ENCODE measurements at regions not wholly inside any gene's neighbourhood (a gene's known extent, or its start where the extent isn't known, plus 50 kb on each side); places are given as distances from the start of the nearest gene placed in this dataset.

DNA sequence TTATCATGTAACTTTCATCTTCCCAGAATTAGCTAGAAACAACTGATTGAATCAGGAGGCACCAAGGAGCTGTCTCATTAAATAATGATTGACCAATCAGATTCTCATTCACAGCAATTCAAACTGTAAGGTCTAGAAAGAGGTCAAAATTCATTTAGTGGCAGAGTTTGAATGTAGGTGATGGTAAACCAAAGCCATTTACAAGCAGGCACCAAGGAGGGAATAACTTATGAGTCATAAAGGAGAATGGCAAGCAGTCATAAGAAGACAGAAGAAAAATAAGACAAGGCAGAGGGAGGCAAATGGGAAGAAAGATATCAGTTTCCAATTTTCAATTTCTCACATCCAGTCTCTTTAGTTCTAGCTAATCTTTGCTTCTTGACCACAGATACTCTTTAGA lies 52.9 kb upstream of the DEFB112 start:
- no peak for DNase-seq

GRCh38 chr6:50110587-50110986 lies 60.9 kb upstream of the DEFB112 start:
- no peak for DNase-seq

GRCh38 chr6:50112981-50113857 lies 63.5 kb upstream of the DEFB112 start:
- DNase-seq, result no peak

GRCh38 chr6:50116390-50116789 lies 66.7 kb upstream of the DEFB112 start:
- DNase-seq, result peak; percentile 21

DNA sequence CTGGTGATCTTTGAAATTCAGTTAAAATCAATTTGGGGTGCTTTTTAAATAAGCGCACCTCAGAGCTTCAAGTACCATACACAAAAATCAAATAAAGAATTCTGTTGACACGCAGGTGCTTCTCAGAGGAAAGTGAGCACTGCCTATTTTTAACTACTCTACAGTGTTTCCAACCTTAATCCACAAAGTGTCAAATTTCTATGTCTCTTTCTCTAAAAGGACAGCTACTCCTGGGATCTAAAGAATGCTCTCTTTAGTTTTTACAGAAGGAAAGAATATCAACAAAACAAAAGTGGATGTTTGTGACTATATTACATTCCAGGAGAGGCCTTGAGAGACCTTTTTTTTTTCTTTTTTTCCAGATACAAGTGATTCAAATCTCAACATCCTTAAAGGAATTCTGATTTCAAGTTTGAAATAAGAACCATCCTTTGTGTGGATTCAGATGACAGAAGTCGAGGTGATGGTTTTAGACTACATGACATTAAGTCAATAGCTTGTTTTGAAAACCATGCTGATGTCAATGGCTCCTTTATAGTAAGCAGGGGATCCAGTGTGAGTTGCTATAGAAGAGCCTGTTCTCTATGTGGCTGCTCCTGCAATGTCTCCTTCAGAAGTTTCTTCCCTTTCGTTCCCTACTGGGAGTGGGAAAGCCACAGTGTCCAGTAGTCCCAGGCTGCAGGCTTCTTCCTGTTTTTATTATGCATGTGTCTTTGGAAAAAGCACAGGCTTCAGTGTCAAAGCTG lies 67.2 kb upstream of the DEFB112 start:
- peak; percentile 21 for DNase-seq

DNA sequence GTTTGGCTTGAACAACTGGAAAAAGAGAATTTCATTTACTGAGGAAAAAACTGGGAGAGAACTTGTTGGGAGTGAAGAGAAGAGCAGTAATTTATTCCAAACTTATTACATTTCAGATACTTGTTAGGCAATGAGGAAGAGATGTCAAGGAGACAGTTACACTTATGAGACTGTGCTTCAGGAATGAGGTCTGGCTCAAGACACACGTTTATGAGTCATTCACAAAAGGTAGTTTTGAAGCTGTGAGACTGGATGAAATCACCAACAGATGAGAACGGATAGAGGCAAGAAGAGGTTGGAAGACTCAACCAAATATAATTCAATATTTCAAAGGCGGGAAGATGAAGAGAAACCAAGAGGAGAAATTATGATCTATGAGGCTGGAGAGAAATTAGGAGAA lies 70.6 kb upstream of the DEFB112 start:
- no peak for DNase-seq

GRCh38 chr6:50123688-50124087 lies 74.0 kb upstream of the DEFB112 start:
- DNase-seq, result no peak

DNA sequence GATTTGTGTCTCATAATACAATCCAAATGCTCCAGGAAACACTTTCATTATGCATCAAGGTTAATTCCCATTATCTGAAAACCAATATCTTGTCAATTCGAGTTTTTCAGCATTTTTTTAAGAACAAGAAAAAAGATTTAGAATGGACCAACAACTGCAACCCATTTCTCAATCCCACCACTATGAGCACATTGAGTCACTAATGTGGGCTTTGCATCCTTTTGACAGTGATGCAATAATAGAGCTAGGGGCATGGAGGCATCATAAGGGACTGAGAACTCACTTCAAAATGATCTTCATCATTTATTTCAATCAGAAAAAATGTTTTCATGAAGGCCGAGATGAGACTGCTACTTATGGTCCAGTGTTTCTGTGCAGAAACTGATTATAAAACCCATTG lies 74.8 kb upstream of the DEFB112 start:
- DNase-seq, result no peak

GRCh38 chr6:50128420-50129005 lies 78.8 kb upstream of the DEFB112 start:
- DNase-seq, result no peak

GRCh38 chr6:50135968-50136367 lies 86.2 kb upstream of the DEFB112 start:
- no peak for DNase-seq

GRCh38 chr6:50141100-50141499 lies 91.4 kb upstream of the DEFB112 start:
- no peak for DNase-seq

DNA sequence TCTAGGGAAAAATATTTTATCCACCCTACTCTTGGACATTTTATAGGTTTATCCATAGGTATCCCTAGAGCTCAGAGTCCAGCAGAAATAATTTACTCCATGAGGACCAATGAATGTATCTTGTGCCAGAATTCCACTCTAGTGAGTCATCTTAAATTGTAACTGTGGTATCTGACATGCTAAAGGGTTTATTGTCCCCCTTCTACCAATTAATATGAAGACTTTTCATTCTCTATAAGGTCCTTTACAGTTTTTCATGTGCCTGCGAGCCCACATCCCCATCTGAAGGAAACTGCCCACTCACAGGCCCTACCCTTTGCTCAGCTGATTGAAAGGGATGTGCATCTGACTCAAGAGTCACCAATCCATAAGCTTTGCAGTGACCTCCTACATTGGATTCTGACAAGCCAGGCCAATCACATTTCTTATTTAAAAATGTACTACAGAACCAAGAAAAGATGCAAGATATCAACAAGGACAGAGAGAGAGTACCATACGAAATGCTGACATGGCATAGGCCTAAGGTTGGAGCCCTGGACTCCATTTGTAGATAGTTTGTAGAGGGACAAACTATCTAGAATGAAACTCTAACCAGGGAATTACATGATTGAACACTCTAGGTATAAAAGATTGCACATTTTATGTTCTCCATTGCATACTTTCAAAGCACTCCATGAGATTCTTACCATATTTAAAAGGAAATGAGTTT lies 93.4 kb upstream of the DEFB112 start:
- no peak for DNase-seq

DNA sequence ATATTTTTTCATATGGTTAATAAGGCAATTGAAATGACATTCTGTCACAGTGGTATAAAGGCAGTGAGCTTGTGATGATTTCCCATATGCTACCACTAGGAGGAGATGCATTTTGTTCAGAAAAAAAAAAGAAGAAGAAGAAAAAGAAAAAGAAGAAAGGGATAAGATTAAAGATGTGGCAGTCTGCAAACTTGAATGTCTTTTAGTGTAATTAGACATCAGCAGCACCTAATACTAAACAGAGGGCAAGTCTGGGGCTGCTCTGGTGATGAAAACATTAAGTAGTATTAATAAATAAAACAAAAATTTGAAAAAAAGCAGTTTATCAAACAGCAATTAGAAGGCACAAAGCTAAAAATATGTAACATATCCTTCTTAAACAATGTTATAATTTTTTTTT lies 95.4 kb upstream of the DEFB112 start:
- DNase-seq, result no peak

- no peak for DNase-seq
Measured at GRCh38 chr6:50147371-50147770, 97.6 kb upstream of the DEFB112 start.

DNA sequence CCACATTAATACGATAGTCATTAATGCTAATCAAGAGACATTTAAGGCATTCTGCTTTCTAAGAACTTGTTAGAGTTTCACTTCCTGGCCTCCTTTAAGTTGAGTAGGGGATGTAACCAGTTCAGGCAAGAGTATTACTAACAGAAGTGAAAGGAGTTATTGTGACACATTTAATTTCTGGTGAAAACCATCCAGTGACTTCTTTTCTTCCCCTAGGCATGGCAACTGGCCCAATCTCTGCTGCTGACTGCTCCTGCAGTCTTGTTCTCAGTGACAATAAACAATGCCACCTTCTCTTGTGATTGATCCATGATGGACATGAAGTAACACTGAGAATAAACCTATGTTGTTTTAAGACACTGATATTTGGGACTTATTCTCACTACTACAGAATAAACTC lies 130.9 kb upstream of the DEFB112 start:
- no peak for DNase-seq

GRCh38 chr6:50185006-50185405 lies 135.3 kb upstream of the DEFB112 start:
- no peak for DNase-seq

DNA sequence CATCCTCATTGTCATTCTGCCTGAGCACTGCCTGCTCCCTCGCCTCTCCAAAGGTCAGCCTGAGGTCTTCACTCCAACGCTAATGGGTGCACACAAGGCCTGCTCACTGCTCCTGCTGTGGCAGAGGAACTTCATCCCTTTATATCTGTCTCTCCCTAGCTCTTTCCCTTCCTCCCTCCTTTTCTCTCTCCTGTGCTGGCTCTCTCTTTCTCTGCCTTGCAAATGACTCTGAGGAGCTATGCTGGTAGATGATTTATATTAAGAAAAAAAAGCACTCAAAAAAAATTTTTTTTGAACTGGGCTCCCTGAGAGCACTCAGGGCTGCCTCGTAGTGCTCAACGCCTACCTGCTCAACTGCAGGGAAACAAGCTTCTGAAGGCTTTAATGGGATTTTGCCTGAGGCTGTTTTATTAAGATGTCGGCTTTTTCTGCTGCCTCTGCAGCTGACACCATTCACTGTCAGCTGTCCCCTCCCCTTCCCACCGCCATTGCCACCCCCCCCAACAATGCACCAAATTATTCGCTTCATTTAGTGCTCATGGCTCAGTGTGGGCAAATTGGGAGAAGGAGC lies 137.7 kb upstream of the DEFB112 start:
- DNase-seq, result no peak

DNA sequence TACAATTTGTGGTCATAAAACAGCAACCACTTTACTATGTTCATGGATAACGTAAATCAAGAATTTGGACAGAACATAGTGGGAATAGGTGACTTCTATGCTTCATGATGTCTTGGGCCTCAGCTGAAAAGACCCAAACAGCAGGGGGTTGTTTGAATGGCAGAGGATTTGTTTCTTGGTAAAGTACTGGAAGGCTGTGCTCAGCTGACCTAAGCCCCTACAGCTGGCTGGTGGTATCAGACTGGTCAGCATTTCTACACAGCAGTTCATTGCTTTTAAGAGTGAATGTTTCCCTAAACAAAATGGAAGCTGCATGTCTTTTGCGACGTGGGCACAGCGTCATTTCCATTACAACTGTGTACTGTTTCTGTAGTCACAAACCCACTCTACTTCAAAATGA lies 148.5 kb upstream of the DEFB112 start:
- no peak for DNase-seq

GRCh38 chr6:50202766-50203165 lies 153.0 kb upstream of the DEFB112 start:
- DNase-seq, result no peak

DNA sequence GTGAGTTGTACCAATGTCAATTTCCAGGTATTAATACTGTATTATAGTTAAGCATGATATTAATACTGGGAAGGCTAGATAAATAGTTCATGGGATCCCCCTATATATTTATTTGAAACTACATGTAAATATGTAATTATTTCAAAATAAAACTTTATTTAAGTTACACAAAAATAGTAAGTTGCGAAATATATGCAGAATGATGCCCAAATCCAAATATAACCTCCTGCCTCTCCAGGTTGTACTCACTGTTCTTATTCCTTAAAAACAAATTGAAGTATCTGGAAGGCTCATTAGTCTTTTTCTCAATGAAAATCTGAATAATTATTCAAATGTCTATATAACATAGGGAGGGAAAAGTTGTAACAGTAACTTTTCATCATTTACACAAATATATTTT lies 161.9 kb upstream of the DEFB112 start:
- no peak for DNase-seq

GRCh38 chr6:50213146-50213545 lies 163.4 kb upstream of the DEFB112 start:
- DNase-seq, result no peak

- no peak for DNase-seq
Measured at GRCh38 chr6:50214937-50215336, 165.2 kb upstream of the DEFB112 start.

DNA sequence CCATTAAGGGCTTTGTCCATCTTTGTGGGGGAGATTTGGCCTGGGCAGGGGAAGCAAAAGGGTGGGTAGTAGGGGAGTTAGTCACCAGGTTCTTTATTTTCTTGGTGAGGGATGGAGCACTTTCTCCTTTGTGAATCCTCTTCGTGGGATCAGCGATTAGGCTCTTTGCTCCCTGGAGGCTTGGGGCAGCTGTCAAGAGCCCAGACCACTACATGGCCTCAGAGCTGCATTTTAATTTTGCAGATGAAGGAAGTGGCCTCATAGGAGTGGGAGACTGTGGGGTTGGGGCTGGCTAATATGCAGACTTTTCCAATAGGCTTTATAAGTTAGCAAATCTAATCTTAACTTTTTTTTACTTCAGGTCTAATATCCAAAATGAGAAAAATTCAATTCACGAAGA lies 168.1 kb upstream of the DEFB112 start:
- DNase-seq, result no peak

Data from NCI-H774 (cell line).